ENCODE measurements at regions not wholly inside any gene's neighbourhood (a gene's known extent, or its start where the extent isn't known, plus 50 kb on each side); places are given as distances from the start of the nearest gene placed in this dataset.

- no peak for DNase-seq (ENCODE audit: low read depth in 2 of 2)
Observed at GRCh38 chr6:40195428-40196134, 261.3 kb upstream of the MOCS1 start.

- no peak for DNase-seq (ENCODE audit: low read depth in 2 of 2)
Observed at GRCh38 chr6:40194447-40195170, 260.3 kb upstream of the MOCS1 start.

GRCh38 chr6:40192516-40192915 lies 258.3 kb upstream of the MOCS1 start:
- DNase-seq (ENCODE audit: low read depth in 2 of 2), result no peak

GRCh38 chr6:40188931-40189330 lies 254.7 kb upstream of the MOCS1 start:
- no peak for DNase-seq (ENCODE audit: low read depth in 2 of 2)

- no peak for DNase-seq (ENCODE audit: low read depth in 2 of 2)
Observed at GRCh38 chr6:40187535-40188144, 253.4 kb upstream of the MOCS1 start.

- DNase-seq (ENCODE audit: low read depth in 2 of 2), result no peak
Observed at GRCh38 chr6:40185486-40185885, 251.2 kb upstream of the MOCS1 start.

GRCh38 chr6:40183902-40184301 lies 249.6 kb upstream of the MOCS1 start:
- no peak for DNase-seq (ENCODE audit: low read depth in 2 of 2)

GRCh38 chr6:40181367-40181766 lies 247.1 kb upstream of the MOCS1 start:
- no peak for DNase-seq (ENCODE audit: low read depth in 2 of 2)

GRCh38 chr6:40180271-40180670 lies 246.0 kb upstream of the MOCS1 start:
- DNase-seq (ENCODE audit: low read depth in 2 of 2), result no peak

- no peak for DNase-seq (ENCODE audit: low read depth in 2 of 2)
Observed at GRCh38 chr6:40179496-40179895, 245.2 kb upstream of the MOCS1 start.

GRCh38 chr6:40177598-40177997 lies 243.3 kb upstream of the MOCS1 start:
- no peak for DNase-seq (ENCODE audit: low read depth in 2 of 2)

- no peak for DNase-seq (ENCODE audit: low read depth in 2 of 2)
Observed at GRCh38 chr6:40176152-40176551, 241.9 kb upstream of the MOCS1 start.

GRCh38 chr6:40172272-40172671 lies 238.0 kb upstream of the MOCS1 start:
- no peak for DNase-seq (ENCODE audit: low read depth in 2 of 2)

GRCh38 chr6:40171343-40171742 lies 237.1 kb upstream of the MOCS1 start:
- DNase-seq (ENCODE audit: low read depth in 2 of 2), result no peak

GRCh38 chr6:40170856-40171255 lies 236.6 kb upstream of the MOCS1 start:
- DNase-seq (ENCODE audit: low read depth in 2 of 2), result no peak

- DNase-seq (ENCODE audit: low read depth in 2 of 2), result no peak
Observed at GRCh38 chr6:40169878-40170277, 235.6 kb upstream of the MOCS1 start.

- no peak for DNase-seq (ENCODE audit: low read depth in 2 of 2)
Observed at GRCh38 chr6:40166963-40167362, 232.7 kb upstream of the MOCS1 start.

- DNase-seq (ENCODE audit: low read depth in 2 of 2), result no peak
Observed at GRCh38 chr6:40165036-40165709, 230.9 kb upstream of the MOCS1 start.

GRCh38 chr6:40164345-40164755 lies 230.1 kb upstream of the MOCS1 start:
- DNase-seq (ENCODE audit: low read depth in 2 of 2), result no peak

- DNase-seq (ENCODE audit: low read depth in 2 of 2), result no peak
Observed at GRCh38 chr6:40163924-40164323, 229.7 kb upstream of the MOCS1 start.

- DNase-seq (ENCODE audit: low read depth in 2 of 2), result no peak
Observed at GRCh38 chr6:40162074-40162473, 227.8 kb upstream of the MOCS1 start.

GRCh38 chr6:40160826-40161225 lies 226.6 kb upstream of the MOCS1 start:
- no peak for DNase-seq (ENCODE audit: low read depth in 2 of 2)

Data from stimulated activated CD8-positive, alpha-beta memory T cell treated with anti-CD3 and anti-CD28 coated beads, Interleukin-2, amount 100 ng/mL, for 48 hours (primary cell).